Right hindlimb (tissue), 1 donor: ENCODE measurements at regions not wholly inside any gene's neighbourhood (a gene's known extent, or its start where the extent isn't known, plus 50 kb on each side); places are given as distances from the start of the nearest gene placed in this dataset.
A peak's percentile ranks its signal among the peaks of the same experiment; 100 is the strongest.

ENCODE experiments used
- DNase-seq: peaks from one replicate; pipeline ENCODE4 v3.0.0-alpha.2; 2018

GRCh38 chr20:16678779-16679178, 51.0 kb upstream of the SNRPB2 start:
- DNase-seq, result no peak

GRCh38 chr20:16676891-16677290, 52.9 kb upstream of the SNRPB2 start:
- no peak for DNase-seq

DNA sequence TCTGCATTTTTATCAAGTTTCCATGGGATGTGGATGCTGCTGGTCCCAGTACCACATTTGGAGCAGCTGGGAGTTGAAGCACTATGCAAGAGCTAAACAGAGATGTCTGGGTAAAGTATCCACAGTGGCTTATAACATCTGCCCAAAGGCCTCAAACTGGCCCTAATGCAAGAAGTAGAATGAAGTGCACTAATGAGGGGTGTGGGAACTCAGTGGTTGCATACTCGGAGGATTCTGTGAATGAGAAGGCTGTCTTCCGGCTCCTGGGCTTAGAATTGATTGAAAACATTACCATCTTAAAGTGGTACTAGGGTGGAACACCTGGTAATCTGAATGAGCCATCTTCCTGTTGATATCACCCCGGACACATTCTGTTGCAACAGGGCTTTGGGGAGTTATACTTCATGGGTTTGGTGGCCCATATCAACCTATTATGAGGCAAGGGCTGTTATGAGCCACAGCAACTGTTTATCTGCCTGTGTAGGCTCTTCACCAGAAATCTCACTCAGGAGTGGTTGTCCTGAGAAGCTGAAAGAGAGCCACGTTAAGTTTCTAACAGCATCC, 54.7 kb upstream of the SNRPB2 start:
- no peak for DNase-seq

DNA sequence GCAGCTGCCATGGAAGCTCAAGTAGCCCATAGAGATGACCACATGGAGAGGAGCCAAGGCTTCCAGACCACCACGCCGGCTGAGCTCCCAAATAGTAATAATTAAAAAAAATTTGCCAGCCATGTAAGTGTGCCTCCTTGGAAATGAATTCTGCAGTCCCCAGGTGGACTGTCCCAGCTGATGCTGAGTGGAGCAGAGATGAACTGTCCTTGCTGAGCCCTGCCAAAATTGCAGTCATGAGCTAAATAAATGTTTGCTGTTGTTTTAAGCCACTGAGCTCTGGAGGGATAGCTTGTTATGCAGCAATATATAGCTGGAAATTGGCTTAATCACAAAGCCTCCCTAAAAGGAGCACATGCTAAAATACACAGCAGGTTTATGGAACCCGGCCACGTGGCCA, 55.6 kb upstream of the SNRPB2 start:
- DNase-seq, result no peak

DNA sequence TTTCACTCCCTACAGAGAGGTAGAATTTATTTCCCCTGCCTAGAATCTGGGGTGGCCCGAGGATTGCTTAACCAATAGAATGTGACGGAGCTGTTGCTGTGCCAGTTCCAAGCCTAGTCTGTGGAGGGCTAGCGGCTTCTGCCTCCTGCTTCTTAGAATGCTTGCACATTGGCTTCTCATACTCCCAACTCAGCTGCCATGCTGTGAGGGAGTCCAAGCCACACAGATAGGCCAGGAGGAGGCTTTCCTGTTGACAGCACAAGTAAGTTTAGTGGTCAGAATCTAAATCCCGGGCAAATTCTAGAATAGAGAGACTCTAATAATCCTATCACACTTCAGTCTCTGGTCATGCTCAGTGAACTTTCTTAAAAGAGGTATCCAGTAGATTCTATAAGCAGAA, 57.5 kb upstream of the SNRPB2 start:
- no peak for DNase-seq

- DNase-seq, result no peak
Observed at GRCh38 chr20:16671753-16672152, 58.1 kb upstream of the SNRPB2 start.

GRCh38 chr20:16666272-16666671, 63.6 kb upstream of the SNRPB2 start:
- no peak for DNase-seq

- DNase-seq, result peak; percentile 63
Observed at GRCh38 chr20:16664020-16664419, 65.8 kb upstream of the SNRPB2 start.

DNA sequence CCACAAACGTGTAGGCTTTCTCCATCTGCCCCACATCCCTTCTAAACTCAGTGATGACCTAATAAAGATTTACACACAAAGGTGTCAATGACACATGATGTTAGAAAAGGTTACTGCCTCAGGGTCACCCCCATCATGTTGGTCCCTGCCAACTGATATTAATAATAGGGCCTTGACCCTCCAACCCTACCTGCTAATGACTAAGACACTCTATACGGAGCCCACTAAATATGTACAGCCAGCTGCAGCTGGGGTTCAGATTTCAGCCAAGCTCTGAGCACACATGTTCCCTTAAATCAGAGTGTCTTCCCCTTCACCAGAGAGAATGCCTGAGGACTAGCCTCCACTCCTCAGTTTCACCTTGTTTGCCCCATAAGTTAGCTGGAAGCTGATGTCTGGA, 67.4 kb upstream of the SNRPB2 start:
- peak; percentile 35 for DNase-seq

DNA sequence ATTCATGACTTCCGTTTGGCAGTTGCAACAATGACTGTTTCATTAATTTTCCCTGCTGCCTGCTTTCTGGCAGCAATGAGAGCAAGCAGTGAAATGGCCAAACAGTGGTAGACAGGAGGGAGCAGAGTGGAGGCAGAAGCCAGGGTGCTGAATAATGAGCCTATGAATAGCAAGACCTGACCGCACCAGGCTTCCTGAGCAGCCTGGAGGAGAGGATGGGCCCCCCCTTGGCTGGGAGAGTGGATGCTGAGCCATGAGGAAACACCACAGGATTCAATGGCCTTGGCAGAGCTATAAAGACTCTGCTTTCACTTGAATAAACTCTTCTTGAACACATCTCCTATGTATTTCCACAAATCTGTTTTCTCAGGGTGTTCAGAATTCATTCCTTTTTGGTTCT, 68.1 kb upstream of the SNRPB2 start:
- peak; percentile 56 for DNase-seq

DNA sequence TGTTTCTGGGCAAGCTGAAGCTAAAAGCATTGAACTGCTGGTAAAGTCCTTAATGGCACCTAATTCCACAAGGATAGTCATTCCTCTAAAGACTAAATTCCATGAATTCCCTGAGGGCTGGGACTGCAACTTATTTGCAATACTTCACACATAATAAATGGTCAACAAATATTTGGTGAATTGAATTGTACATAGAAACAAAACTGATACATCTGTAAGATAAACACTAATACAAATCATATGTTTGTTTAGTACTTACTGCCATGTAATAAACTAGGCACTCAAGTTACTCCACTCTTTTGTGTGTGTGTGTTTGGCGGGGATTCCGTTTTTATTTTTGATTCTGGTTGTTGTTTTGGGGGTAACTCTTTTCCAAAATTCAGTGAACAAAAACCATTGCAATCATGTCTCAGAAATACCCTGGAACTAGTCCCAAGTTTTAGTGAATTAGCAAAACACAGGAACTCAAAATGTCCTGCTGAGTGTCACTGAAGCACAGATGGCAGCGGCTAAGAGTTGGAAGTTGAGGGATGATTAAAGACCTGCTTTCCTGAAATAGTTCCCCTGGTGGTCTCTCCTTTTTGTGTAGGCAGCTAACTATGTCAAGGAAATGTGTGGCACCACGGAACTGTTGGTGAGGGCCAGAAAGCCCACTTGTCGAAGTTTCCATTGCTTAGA, 74.8 kb upstream of the SNRPB2 start:
- no peak for DNase-seq

DNA sequence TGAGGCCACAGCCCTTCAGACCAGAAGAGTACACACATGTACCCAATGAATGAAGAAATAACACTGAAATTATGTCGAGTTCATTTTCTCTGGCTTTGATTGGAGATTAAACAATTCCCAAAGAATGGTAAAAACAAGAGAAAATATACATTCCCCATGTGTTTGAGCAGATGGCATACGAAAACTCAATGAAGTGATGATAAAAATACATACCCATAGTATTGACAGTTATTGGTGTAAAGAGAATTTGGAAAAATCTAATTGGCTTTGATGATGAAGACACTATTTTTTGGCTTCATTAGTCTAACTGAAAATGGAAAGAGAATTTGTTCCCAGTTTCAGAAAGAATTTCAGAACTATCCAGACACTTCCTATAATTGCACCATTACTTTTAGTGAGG, 76.6 kb upstream of the SNRPB2 start:
- no peak for DNase-seq

- no peak for DNase-seq
Observed at GRCh38 chr20:16647875-16648597, 74.8 kb upstream of the KIF16B start.

DNA sequence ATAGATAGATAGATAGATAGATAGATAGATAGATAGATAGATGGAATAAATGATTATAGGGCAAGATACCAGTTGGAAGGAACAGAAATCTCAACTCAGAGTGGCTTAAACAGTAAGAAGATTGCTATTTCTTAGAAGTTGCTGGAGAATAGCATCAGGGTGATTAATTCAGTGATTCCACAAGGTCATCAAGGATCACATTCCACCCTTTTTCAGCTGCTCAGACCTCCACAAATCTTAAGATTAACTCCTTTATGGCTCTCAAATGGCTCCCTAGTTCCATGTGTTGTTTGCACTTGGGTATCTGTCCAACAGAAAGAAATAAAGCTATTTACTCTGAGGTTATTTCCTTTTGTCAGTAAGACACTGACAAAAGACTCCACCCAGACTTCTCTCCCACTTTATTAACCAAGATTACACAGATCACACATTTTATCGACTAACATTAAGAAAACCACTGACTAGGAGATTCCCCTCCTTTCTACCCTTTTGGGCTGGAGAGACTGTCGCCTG, 68.3 kb upstream of the KIF16B start:
- DNase-seq, result no peak

DNA sequence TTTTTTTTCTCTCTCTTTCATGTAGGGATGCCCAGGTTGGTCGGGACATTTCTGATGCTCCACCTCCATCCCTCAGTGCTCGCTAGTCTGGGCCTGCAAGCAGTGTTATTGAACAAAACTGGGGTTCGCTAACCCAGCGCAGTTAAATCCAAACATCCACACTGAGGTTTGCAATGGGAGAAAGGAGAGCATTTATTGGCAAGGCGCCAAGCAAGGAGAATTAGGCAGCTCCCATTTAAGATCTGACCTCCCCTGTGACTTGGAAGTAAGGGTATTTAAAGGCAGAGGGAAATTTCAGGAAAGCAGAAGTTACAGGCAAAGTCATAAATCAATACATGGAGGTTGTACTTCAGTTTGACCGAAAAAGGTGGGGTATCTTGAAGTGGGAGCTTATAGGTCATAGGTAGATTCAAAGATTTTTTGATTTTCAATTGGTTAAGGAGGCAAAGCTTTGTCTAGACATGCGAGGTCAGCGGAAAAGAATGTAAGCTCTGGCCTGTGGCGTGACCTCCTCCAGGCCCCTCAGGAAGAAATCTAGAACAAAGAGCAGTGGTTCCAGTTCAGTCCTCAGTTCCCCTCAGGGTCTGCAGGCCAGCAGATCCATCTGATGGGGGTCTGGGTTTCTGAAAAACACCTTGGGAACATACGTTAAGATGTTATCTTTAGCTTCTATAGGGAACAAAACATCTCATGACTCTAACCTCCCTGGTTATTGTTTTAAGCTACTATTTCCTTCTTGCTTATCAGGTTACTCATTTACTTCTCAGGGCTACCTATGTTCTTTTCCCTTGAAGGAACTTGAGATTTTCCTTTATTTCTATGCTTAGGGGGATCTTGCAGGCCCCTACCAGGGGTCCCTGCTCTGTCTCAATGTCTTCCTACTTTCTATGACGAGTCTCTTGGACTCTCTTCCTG, 66.0 kb upstream of the KIF16B start:
- no peak for DNase-seq

DNA sequence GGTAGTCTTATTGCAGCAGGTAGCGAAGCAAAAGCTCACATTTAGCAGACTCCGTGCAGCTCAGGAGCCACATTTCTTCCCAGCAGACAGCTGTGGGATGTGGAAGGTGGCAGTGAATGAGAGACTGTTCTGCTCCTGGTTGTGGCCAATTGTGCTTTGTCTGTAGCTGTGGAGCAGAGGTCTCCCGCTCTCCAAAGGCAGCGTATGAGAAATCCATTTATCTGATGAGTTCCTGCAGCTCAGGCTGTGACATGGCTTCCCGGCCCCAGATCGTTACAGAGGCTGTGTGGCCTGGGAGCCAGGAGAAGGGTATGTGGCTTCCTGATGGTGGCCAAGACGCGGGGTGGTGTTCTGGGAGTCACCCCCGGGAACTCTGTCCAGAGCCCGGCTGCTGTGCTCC, 64.5 kb upstream of the KIF16B start:
- DNase-seq, result no peak

DNA sequence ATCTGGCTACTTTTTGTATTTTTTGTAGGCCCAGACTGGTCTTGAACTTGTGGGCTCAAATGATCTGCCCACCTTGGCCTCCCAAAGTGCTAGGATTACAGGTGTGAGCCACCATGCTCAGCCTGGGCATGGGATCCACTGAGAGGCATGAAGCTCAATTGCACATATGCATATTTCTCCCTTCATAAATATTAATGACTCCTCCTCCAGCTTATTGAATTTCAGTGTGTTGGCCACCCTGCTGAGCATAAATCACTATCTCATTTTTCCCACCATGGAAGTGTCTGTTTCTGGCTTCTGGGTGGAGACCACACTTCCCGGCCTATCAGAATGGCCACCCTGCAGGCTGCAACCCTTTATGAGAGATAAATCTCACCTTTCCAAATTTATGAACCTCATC, 53.6 kb upstream of the KIF16B start:
- no peak for DNase-seq

- no peak for DNase-seq
Observed at GRCh38 chr20:16624106-16624505, 50.9 kb upstream of the KIF16B start.
